Osteocyte (in vitro differentiated cells): ENCODE measurements at regions not wholly inside any gene's neighbourhood (a gene's known extent, or its start where the extent isn't known, plus 50 kb on each side); places are given as distances from the start of the nearest gene placed in this dataset.

Experiments used
- DNase-seq: peaks from one replicate; pipeline ENCODE4 v3.0.0; 2021; ENCODE audit warnings: mixed read lengths; ENCODE audit not compliant: unreplicated experiment; ENCODE audit errors: extremely low spot score
- H3K27ac Mint-ChIP-seq: one replicate; pipeline ENCODE4 v1.8.0; 2021; ENCODE audit warnings: mild to moderate bottlenecking, mixed read lengths; ENCODE audit not compliant: unreplicated experiment
- H3K27me3 Mint-ChIP-seq: one replicate; pipeline ENCODE4 v1.8.0; 2021; ENCODE audit warnings: mixed read lengths; ENCODE audit not compliant: unreplicated experiment
- H3K36me3 Mint-ChIP-seq: one replicate; pipeline ENCODE4 v1.8.0; 2021; ENCODE audit warnings: mixed read lengths; ENCODE audit not compliant: unreplicated experiment
- H3K4me1 Mint-ChIP-seq: one replicate; pipeline ENCODE4 v1.8.0; 2021; ENCODE audit warnings: mixed read lengths; ENCODE audit not compliant: unreplicated experiment
- H3K4me3 Mint-ChIP-seq: one replicate; pipeline ENCODE4 v1.8.0; 2021; ENCODE audit warnings: mild to moderate bottlenecking, moderate library complexity, mixed read lengths; ENCODE audit not compliant: unreplicated experiment
- H3K9me3 Mint-ChIP-seq: one replicate; pipeline ENCODE4 v1.8.0; 2021; ENCODE audit warnings: mixed read lengths; ENCODE audit not compliant: unreplicated experiment
- TF ChIP-seq, protein P1 (sequence below): fragments of 200-600 bp; sonication (generic); IDR thresholded peaks from 2 replicates; pipeline ENCODE4 v1.5.0; 2021; ENCODE audit warnings: antibody characterized with exemption, mild to moderate bottlenecking, moderate library complexity

- DNase-seq: no peak
- no peaks in the 10 kb centered on the region for H3K27me3 Mint-ChIP-seq
- H3K4me3 Mint-ChIP-seq: no peak overlapping the region
- TF ChIP-seq, protein P1, sequence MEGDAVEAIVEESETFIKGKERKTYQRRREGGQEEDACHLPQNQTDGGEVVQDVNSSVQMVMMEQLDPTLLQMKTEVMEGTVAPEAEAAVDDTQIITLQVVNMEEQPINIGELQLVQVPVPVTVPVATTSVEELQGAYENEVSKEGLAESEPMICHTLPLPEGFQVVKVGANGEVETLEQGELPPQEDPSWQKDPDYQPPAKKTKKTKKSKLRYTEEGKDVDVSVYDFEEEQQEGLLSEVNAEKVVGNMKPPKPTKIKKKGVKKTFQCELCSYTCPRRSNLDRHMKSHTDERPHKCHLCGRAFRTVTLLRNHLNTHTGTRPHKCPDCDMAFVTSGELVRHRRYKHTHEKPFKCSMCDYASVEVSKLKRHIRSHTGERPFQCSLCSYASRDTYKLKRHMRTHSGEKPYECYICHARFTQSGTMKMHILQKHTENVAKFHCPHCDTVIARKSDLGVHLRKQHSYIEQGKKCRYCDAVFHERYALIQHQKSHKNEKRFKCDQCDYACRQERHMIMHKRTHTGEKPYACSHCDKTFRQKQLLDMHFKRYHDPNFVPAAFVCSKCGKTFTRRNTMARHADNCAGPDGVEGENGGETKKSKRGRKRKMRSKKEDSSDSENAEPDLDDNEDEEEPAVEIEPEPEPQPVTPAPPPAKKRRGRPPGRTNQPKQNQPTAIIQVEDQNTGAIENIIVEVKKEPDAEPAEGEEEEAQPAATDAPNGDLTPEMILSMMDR: peak; percentile 55
- peaks cover 3% of the 10 kb centered on the region for H3K9me3 Mint-ChIP-seq
- H3K27ac Mint-ChIP-seq: no peak overlapping the region
- peaks cover 4% of the 10 kb centered on the region for H3K4me1 Mint-ChIP-seq
- no peaks in the 10 kb centered on the region for H3K36me3 Mint-ChIP-seq
Measured at GRCh38 chr6:130282234-130282995, 59.7 kb upstream of the SAMD3 start.

DNA sequence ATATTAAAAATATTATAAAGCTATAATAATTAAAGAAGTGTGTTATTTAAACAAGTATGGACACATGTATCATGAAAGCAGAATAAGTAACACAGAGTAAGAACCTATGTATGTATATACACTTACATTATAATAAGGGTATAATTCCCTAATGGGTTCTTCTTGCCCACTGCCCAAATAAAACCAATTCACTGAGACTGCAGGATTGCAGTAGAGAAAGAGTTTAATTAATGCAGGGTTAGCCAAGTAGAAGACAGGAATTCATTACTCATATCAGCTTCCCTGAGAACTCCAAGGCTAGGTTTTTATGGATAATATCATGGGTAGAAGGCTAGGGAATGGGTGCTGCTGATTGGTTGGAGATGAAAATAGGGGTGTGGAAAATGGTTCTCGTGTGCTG, 53.8 kb upstream of the SAMD3 start:
- H3K9me3 Mint-ChIP-seq: peaks cover 40% of the 10 kb centered on the region
- peaks cover 3% of the 10 kb centered on the region for H3K36me3 Mint-ChIP-seq
- no peak overlapping the region for H3K4me3 Mint-ChIP-seq
- no peak for DNase-seq
- no peaks in the 10 kb centered on the region for H3K27me3 Mint-ChIP-seq
- TF ChIP-seq, protein P1: no peak
- H3K27ac Mint-ChIP-seq: no peak overlapping the region
- H3K4me1 Mint-ChIP-seq: no peaks in the 10 kb centered on the region

- TF ChIP-seq, protein P1: no peak
- no peak overlapping the region for H3K27ac Mint-ChIP-seq
- H3K36me3 Mint-ChIP-seq: peaks cover 3% of the 10 kb centered on the region
- no peaks in the 10 kb centered on the region for H3K27me3 Mint-ChIP-seq
- H3K4me1 Mint-ChIP-seq: no peaks in the 10 kb centered on the region
- H3K9me3 Mint-ChIP-seq: peaks cover 40% of the 10 kb centered on the region
- no peak overlapping the region for H3K4me3 Mint-ChIP-seq
- DNase-seq: no peak
Measured at GRCh38 chr6:130274007-130274406, 51.3 kb upstream of the SAMD3 start.
